ENCODE measurements at regions not wholly inside any gene's neighbourhood (a gene's known extent, or its start where the extent isn't known, plus 50 kb on each side); places are given as distances from the start of the nearest gene placed in this dataset.
A peak's percentile ranks its signal among the peaks of the same experiment; 100 is the strongest.

DNA sequence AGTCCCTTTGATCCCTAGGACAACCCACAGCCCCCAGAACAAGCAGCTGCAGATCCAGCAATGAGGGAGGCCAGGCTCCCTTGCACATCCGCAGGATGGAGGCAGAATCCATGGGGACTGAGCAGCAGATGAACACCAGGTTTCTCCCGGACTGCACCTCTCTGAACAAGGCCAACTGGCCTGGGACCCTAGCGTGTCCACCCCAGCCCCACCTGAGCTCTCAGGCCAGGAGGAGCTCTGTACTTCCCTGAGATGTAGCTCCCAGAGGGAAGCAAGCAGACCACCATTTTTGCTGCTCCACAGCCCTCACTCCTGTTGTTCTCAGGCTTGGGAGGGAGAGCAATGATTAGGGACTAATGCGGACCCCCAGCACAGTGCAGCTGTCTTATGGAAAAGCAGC lies 1195.8 kb downstream of the PCDH18 start (continued):
- no peak for TF ChIP-seq CEBPZ (IDR thresholded peaks at IDR 0.05; ENCODE audit: low read depth, low read length)

GRCh38 chr4:136329042-136329662 lies 1203.1 kb downstream of the PCDH18 start:
- no peaks in the 10 kb centered on the region for H3K79me2 ChIP-seq (ENCODE audit: control insufficient read depth, insufficient read depth, low read length)
- 13% methylated on average over 3 of the region's 3 CpGs for WGBS (ENCODE audit: insufficient coverage, insufficient replicate concordance, low lambda C conversion rate, missing lambda C conversion rate)
- H4K20me1 ChIP-seq (ENCODE audit: control insufficient read depth, insufficient read depth) = no peaks in the 10 kb centered on the region
- BruUV-seq (replicated peaks) = no TSS peak
- DNase-seq (ENCODE audit: low read depth, low spot score) = no peak
- peak; percentile 83 for ATAC-seq
- H3K4me2 ChIP-seq (ENCODE audit: control insufficient read depth, insufficient read depth) = no peak overlapping the region
- no peak overlapping the region for H3K9ac ChIP-seq (ENCODE audit: control insufficient read depth, insufficient read depth, low read length)
- no peaks in the 10 kb centered on the region; a peak in 1 of 4 replicates for H3K27me3 ChIP-seq (replicated peaks in 1 of 2; ENCODE audit: control insufficient read depth in 2 of 2, insufficient read depth in 2 of 2, low read length in 1 of 2)
- ChIA-PET POLR2A (no interaction called here), CTCF (interaction anchor here (0.7 to 1.7 kb wide), 6 partner anchors 9 to 106 kb away, joined by 3 to 5 read pairs (median 3); no protein-coding TSS in a partner anchor), RAD21 (ENCODE audit: unreplicated experiment) (no interaction called here), SMC1A (ENCODE audit: uncharacterized antibody, unreplicated experiment) (interaction anchor here (1.9 kb wide), 1 partner anchor 10 kb away, joined by 4 read pairs; no protein-coding TSS in a partner anchor)
- in situ Hi-C loops (cut with MboI) = no loop called here
- H3K36me3 ChIP-seq (ENCODE audit: control insufficient read depth in 2 of 2, insufficient read depth in 2 of 2, low read length in 1 of 2) = no peaks in the 10 kb centered on the region
- no peak overlapping the region for H2AFZ ChIP-seq (ENCODE audit: control insufficient read depth, low read depth, low read length)
- H3K9me3 ChIP-seq (replicated peaks; ENCODE audit: control insufficient read depth, insufficient read depth, low read length) = no peaks in the 10 kb centered on the region
- H3K4me3 ChIP-seq = no peak overlapping the region
- no peaks in the 10 kb centered on the region for H3K4me1 ChIP-seq (ENCODE audit: control insufficient read depth, insufficient read depth, low read length)
- H3K27ac ChIP-seq (ENCODE audit: control insufficient read depth, insufficient read depth) = no peak overlapping the region
- intact Hi-C loops (cut with micrococcal nuclease; ENCODE audit: unreplicated experiment) = no loop called here
- no peak for FAIRE-seq
- TF ChIP-seq POU2F2 (IDR thresholded peaks at IDR 0.05; ENCODE audit: borderline replicate concordance, low read depth, low read length) (no peak), SP1 (IDR thresholded peaks at IDR 0.05; ENCODE audit: low read depth, low read length) (no peak), MLLT1 (IDR thresholded peaks at IDR 0.05) (no peak), EED (IDR thresholded peaks at IDR 0.05; ENCODE audit: low read depth) (no peak)
- TF ChIP-seq, protein P1, sequence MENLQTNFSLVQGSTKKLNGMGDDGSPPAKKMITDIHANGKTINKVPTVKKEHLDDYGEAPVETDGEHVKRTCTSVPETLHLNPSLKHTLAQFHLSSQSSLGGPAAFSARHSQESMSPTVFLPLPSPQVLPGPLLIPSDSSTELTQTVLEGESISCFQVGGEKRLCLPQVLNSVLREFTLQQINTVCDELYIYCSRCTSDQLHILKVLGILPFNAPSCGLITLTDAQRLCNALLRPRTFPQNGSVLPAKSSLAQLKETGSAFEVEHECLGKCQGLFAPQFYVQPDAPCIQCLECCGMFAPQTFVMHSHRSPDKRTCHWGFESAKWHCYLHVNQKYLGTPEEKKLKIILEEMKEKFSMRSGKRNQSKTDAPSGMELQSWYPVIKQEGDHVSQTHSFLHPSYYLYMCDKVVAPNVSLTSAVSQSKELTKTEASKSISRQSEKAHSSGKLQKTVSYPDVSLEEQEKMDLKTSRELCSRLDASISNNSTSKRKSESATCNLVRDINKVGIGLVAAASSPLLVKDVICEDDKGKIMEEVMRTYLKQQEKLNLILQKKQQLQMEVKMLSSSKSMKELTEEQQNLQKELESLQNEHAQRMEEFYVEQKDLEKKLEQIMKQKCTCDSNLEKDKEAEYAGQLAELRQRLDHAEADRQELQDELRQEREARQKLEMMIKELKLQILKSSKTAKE (IDR thresholded peaks at IDR 0.05; ENCODE audit: low read depth, poor library complexity, severe bottlenecking) = no peak
- TF ChIP-seq, protein P2, sequence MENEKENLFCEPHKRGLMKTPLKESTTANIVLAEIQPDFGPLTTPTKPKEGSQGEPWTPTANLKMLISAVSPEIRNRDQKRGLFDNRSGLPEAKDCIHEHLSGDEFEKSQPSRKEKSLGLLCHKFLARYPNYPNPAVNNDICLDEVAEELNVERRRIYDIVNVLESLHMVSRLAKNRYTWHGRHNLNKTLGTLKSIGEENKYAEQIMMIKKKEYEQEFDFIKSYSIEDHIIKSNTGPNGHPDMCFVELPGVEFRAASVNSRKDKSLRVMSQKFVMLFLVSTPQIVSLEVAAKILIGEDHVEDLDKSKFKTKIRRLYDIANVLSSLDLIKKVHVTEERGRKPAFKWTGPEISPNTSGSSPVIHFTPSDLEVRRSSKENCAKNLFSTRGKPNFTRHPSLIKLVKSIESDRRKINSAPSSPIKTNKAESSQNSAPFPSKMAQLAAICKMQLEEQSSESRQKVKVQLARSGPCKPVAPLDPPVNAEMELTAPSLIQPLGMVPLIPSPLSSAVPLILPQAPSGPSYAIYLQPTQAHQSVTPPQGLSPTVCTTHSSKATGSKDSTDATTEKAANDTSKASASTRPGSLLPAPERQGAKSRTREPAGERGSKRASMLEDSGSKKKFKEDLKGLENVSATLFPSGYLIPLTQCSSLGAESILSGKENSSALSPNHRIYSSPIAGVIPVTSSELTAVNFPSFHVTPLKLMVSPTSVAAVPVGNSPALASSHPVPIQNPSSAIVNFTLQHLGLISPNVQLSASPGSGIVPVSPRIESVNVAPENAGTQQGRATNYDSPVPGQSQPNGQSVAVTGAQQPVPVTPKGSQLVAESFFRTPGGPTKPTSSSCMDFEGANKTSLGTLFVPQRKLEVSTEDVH (IDR thresholded peaks at IDR 0.05; ENCODE audit: low read depth, partially characterized antibody) = no peak
- TF ChIP-seq, protein P3, sequence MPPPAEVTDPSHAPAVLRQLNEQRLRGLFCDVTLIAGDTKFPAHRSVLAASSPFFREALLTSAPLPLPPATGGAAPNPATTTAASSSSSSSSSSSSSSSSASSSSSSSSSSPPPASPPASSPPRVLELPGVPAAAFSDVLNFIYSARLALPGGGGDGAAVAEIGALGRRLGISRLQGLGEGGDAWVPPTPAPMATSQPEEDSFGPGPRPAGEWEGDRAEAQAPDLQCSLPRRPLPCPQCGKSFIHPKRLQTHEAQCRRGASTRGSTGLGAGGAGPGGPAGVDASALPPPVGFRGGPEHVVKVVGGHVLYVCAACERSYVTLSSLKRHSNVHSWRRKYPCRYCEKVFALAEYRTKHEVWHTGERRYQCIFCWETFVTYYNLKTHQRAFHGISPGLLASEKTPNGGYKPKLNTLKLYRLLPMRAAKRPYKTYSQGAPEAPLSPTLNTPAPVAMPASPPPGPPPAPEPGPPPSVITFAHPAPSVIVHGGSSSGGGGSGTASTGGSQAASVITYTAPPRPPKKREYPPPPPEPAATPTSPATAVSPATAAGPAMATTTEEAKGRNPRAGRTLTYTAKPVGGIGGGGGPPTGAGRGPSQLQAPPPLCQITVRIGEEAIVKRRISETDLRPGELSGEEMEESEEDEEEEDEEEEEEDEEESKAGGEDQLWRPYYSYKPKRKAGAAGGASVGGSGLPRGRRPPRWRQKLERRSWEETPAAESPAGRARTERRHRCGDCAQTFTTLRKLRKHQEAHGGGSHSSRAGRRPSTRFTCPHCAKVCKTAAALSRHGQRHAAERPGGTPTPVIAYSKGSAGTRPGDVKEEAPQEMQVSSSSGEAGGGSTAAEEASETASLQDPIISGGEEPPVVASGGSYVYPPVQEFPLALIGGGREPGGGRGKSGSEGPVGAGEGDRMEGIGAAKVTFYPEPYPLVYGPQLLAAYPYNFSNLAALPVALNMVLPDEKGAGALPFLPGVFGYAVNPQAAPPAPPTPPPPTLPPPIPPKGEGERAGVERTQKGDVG (CRISPR knock-in tag; IDR thresholded peaks at IDR 0.05) = no peak
